Spleen (tissue), 11 donors: ENCODE measurements at regions not wholly inside any gene's neighbourhood (a gene's known extent, or its start where the extent isn't known, plus 50 kb on each side); places are given as distances from the start of the nearest gene placed in this dataset.

Source experiments
- DNase-seq: peaks from one replicate; pipeline ENCODE4 v3.0.0-alpha.2; 2020
- H3K27ac ChIP-seq, 8 donors: fragments of 200-600 bp; sonication (generic) in 7 of 8; 1 replicate in 4 of 8; 2 replicates in 4 of 8; pipeline versions ENCODE4 v1.5.0 to v1.8.0; 2016 to 2021; ENCODE audit warnings: inconsistent platforms in 4 of 8, mild to moderate bottlenecking in 4 of 8, moderate library complexity in 1 of 8
- H3K27me3 ChIP-seq, 7 donors: fragments of 200-600 bp; sonication (generic) in 6 of 7; replicated peaks in 1 of 7; 1 replicate in 4 of 7; 2 replicates in 3 of 7; pipeline versions ENCODE4 v1.5.0 to v1.8.0; 2016 to 2021; ENCODE audit warnings: inconsistent platforms in 3 of 7, mild to moderate bottlenecking in 1 of 7
- H3K36me3 ChIP-seq, 6 donors: fragments of 200-600 bp; sonication (generic) in 5 of 6; 1 replicate in 4 of 6; 2 replicates in 2 of 6; pipeline versions ENCODE4 v1.5.0 to v1.8.0; 2016 to 2021; ENCODE audit warnings: inconsistent platforms in 2 of 6
- H3K4me1 ChIP-seq, 6 donors: fragments of 200-600 bp; sonication (generic) in 5 of 6; 1 replicate in 3 of 6; 2 replicates in 3 of 6; pipeline versions ENCODE4 v1.5.0 to v1.8.0; 2016 to 2021; ENCODE audit warnings: inconsistent platforms in 3 of 6
- H3K4me3 ChIP-seq, 8 donors: fragments of 200-600 bp; sonication (generic) in 7 of 8; 1 replicate in 4 of 8; 2 replicates in 4 of 8; pipeline versions ENCODE4 v1.5.0 to v1.8.0; 2016 to 2021; ENCODE audit warnings: inconsistent platforms in 4 of 8, mild to moderate bottlenecking in 4 of 8, moderate library complexity in 2 of 8
- H3K9me3 ChIP-seq, 8 donors: fragments of 200-600 bp; sonication (generic) in 7 of 8; 1 replicate in 4 of 8; 2 replicates in 4 of 8; pipeline versions ENCODE4 v1.5.0 to v1.8.0; 2016 to 2021; ENCODE audit warnings: inconsistent platforms in 4 of 8
- POLR2A ChIP-seq, 3 donors: fragments of 450-650 bp; IDR thresholded peaks; one replicate each; pipeline ENCODE4 v1.5.1; 2017; ENCODE audit warnings: antibody characterized with exemption in 3 of 3, mild to moderate bottlenecking in 1 of 3
- POLR2AphosphoS5 ChIP-seq, 3 donors: sonication (generic); formaldehyde crosslinking; IDR thresholded peaks; one replicate each; pipeline ENCODE4 v1.5.1; 2017; ENCODE audit warnings: antibody characterized with exemption in 3 of 3
- WGBS, 5 donors: extraction: QIAGEN DNeasy Blood & Tissue Kit in 3 of 5; methylation state at CpG; one replicate each; pipeline versions ENCODE4 v1.1.5 to v1.1.7; 2013 to 2018; 5-methylcytosine and 5-hydroxymethylcytosine counted together
- intact Hi-C: fragments of 100-400 bp; cut with DNase I; formaldehyde crosslinking; loops from one replicate; pipeline ENCODE4 v1.15.0; 2023; ENCODE audit warnings: low total_unique reads
- TF ChIP-seq, protein P1 (sequence below), 11 experiments: fragments of 200-600 bp in 7 of 11; fragments of 450-650 bp in 4 of 11; sonication (generic) in 4 of 11; IDR thresholded peaks in 8 of 11; conservative IDR thresholded peaks in 3 of 11; 1 replicate in 7 of 11; 2 replicates in 4 of 11; pipeline versions ENCODE4 v1.4.0 to v1.8.0; 2016 to 2021; ENCODE audit warnings: antibody characterized with exemption in 11 of 11, inconsistent platforms in 4 of 11, mild to moderate bottlenecking in 1 of 11
- donor health status: healthy with polysubstance abuse.
- donor health status: DM: no; HTN: no; CAD: no; lungs with moderate emphysema.
- donor health status: DM: no; HTN: no; CAD: no.
- donor health status: Bipolar disorder and iron deficiency.
- donor health status: healthy.
- donor health status: DM: no; HTN: no; CAD: no.
- donor health status: DM: yes; HTN: yes; CAD: no.

DNA sequence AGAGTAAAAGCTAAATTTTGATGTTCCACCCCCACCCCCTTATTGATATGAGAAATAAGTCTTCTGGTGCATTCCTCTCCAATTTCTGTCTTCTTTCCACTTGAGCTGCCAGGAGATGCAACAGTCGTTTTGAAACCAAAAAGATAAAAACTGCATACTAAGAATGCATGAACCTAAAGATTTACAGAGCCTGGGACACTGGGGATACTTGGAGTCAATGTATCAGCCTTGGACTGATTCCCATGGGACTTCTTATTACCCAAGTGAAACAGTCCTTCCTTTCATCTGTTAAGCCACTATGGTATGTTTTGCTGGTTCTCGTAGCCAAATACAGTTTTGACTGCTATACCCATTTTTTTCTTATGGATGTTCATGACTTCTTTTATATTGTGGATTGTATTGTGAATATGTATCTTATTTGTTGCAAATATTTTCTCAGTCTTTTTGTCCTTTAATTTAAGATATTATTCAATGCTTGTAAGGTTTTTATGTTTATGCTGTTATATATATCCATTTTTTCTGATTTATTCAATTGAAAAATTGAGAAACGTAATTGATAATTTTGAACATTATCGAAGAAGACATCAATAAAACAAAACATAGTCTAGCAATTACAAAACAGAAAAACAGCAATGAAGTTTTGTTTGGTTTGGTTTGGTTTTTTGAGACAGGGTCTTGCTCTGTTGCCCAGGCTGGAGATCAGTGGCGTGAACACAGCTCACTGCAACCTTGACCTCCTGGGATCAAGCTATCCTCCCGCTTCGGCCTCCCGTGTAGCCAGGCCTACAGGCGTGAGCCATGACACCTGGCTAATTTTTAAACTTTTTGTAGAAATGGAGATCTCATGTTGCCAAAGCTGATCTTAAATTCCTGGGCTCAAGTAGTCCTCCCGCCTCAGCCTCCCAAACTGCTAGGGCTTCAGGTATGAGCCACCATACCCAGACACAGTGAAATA is 85.4 kb upstream of the ETV6 start:
- Histone ChIP-seq H3K9me3 (no peaks in the 10 kb centered on the region), H3K4me1 (no peaks in the 10 kb centered on the region), H3K4me3 (no peak overlapping the region), H3K27me3 (no peaks in the 10 kb centered on the region), H3K36me3 (no peaks in the 10 kb centered on the region), H3K27ac (no peak overlapping the region)
- WGBS, 5 donors, result 87 to 92% (median 92%) methylated on average over 10 of the region's 10 CpGs
- no peak for DNase-seq
- TF ChIP-seq, protein P1, sequence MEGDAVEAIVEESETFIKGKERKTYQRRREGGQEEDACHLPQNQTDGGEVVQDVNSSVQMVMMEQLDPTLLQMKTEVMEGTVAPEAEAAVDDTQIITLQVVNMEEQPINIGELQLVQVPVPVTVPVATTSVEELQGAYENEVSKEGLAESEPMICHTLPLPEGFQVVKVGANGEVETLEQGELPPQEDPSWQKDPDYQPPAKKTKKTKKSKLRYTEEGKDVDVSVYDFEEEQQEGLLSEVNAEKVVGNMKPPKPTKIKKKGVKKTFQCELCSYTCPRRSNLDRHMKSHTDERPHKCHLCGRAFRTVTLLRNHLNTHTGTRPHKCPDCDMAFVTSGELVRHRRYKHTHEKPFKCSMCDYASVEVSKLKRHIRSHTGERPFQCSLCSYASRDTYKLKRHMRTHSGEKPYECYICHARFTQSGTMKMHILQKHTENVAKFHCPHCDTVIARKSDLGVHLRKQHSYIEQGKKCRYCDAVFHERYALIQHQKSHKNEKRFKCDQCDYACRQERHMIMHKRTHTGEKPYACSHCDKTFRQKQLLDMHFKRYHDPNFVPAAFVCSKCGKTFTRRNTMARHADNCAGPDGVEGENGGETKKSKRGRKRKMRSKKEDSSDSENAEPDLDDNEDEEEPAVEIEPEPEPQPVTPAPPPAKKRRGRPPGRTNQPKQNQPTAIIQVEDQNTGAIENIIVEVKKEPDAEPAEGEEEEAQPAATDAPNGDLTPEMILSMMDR (IDR thresholded peaks at IDR 0.05 in 8 of 11, conservative IDR thresholded peaks at IDR 0.05 in 3 of 11), result no peak
- TF ChIP-seq POLR2AphosphoS5 (IDR thresholded peaks at IDR 0.05) (no peak), POLR2A (IDR thresholded peaks at IDR 0.05) (no peak)
- intact Hi-C loops, result no loop called here

DNA sequence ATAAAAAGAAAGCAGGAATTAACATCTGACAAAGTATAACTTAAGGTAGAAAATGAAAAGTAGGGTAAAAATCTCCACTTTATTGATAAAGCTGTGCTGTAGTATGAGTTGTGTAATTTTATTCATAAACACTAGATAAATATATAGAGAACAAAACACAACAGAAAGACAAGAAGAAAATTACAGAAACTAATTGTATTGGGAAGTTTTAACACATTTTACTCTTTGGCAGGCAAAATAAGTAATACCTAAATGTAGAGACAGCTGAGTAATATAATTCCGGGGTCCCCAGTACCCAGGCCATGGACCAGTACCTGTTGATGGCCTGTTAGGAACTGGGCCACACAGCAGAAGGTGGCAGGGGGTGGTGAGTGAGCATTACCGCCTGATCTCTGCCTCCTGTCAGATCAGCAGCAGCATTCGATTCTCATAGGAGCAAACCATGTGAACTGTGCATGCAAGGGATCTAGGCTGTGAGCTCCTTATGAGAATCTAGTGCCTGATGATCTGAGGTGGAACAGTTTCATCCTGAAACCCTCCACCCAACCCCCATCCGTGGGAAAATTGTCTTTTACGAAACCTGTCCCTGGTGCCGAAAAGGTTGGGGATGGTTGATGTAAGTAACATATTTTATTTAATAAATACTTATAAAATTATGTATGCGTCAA is 84.4 kb upstream of the ETV6 start:
- WGBS, 5 donors, result 71 to 85% (median 77%) methylated on average over 7 of the region's 7 CpGs
- intact Hi-C loops, result no loop called here
- Histone ChIP-seq H3K4me1 (no peaks in the 10 kb centered on the region), H3K4me3 (no peak overlapping the region), H3K9me3 (no peaks in the 10 kb centered on the region), H3K27ac (no peak overlapping the region), H3K36me3 (no peaks in the 10 kb centered on the region), H3K27me3 (no peaks in the 10 kb centered on the region)
- DNase-seq, result no peak
- TF ChIP-seq POLR2AphosphoS5 (IDR thresholded peaks at IDR 0.05), result no peak
- TF ChIP-seq, protein P1 (IDR thresholded peaks at IDR 0.05 in 8 of 11, conservative IDR thresholded peaks at IDR 0.05 in 3 of 11), result no peak
- no peak for TF ChIP-seq POLR2A (IDR thresholded peaks at IDR 0.05)

DNA sequence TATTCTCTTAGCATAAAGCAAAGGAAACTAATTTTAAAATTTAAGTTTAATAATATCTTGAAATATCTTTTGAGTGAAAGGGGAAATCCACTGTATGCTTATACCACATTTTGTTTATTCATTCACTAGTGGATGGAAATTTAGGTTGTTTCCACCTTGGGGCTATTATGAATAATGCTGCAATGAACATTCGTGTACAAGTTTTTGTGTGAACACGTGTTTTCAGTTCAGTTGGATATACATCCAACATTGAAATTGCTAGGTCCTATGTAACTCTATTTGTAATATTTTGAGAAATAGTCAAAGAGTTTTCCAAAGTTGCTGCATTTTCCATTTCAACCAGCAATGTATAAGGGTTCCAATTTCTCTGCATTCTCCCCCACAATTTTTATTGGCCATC is 83.7 kb upstream of the ETV6 start:
- intact Hi-C loops, result no loop called here
- Histone ChIP-seq H3K4me3 (no peak overlapping the region), H3K4me1 (no peaks in the 10 kb centered on the region), H3K27me3 (no peaks in the 10 kb centered on the region), H3K9me3 (no peaks in the 10 kb centered on the region), H3K27ac (no peak overlapping the region), H3K36me3 (no peaks in the 10 kb centered on the region)
- DNase-seq, result no peak
- WGBS, 5 donors, result 71 to 79% (median 74%) methylated on average over 2 of the region's 2 CpGs
- TF ChIP-seq POLR2AphosphoS5 (IDR thresholded peaks at IDR 0.05), result no peak
- TF ChIP-seq, protein P1 (IDR thresholded peaks at IDR 0.05 in 8 of 11, conservative IDR thresholded peaks at IDR 0.05 in 3 of 11), result no peak
- TF ChIP-seq POLR2A (IDR thresholded peaks at IDR 0.05), result no peak

DNA sequence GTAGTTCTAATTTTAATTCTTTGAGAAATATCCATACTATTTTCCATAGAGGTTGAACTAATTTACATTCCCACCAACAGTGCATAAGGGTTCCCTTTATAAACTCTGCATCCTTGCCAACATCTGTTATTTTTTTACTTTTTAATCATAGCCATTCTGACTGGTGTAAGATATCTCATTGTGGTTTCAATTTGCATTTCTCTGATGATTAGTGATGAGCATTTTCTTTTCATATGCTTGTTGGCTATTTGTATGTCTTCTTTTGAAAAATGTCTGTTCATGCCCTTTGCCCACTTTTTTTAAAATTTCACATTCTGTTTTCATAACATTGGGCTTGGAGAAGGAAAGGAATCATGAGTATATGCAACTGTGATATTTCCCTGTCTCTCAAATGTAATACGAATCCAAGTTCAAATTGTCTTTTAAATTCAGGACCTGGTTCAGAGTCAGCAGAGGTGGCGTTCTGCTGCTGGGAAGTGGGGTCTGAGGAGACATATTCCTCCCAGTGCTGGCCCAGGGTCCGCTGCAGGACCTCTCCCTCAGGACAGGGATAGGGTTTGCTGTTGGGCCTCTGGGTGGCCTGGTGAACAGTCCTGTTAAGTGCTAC is 81.2 kb upstream of the ETV6 start:
- H3K9me3 ChIP-seq, result no peaks in the 10 kb centered on the region
- 72 to 94% (median 86%) methylated on average over 3 of the region's 3 CpGs for WGBS, 5 donors
- H3K4me3 ChIP-seq, result no peak overlapping the region
- no peaks in the 10 kb centered on the region for H3K27me3 ChIP-seq
- H3K4me1 ChIP-seq, result no peaks in the 10 kb centered on the region
- no peaks in the 10 kb centered on the region for H3K36me3 ChIP-seq
- DNase-seq, result no peak
- TF ChIP-seq, protein P1 (IDR thresholded peaks at IDR 0.05 in 8 of 11, conservative IDR thresholded peaks at IDR 0.05 in 3 of 11), result no peak
- TF ChIP-seq POLR2AphosphoS5 (IDR thresholded peaks at IDR 0.05) (no peak), POLR2A (IDR thresholded peaks at IDR 0.05) (no peak)
- H3K27ac ChIP-seq, result peak overlapping the region in 1 of 8 donors; percentile 60
- intact Hi-C loops, result no loop called here
